Astrocyte (in vitro differentiated cells and primary cell): ENCODE measurements at regions not wholly inside any gene's neighbourhood (a gene's known extent, or its start where the extent isn't known, plus 50 kb on each side); places are given as distances from the start of the nearest gene placed in this dataset.

ENCODE experiments used
- CTCF ChIP-seq: IDR thresholded peaks from 2 replicates; pipeline ENCODE4 v1.5.1; 2011; ENCODE audit warnings: low read depth, mild to moderate bottlenecking, inconsistent platforms, low read length, moderate library complexity; ENCODE audit not compliant: insufficient read depth
- EZH2 ChIP-seq: IDR thresholded peaks from 2 replicates; pipeline ENCODE4 v1.6.1; 2012; ENCODE audit warnings: mild to moderate bottlenecking, low read length, inconsistent platforms; ENCODE audit not compliant: insufficient read depth

- TF ChIP-seq CTCF (no peak), EZH2 (no peak)
Measured at GRCh38 chr2:10195278-10196109, 73.0 kb downstream of the RRM2 start.
